WTC11 (cell line): ENCODE measurements at regions not wholly inside any gene's neighbourhood (a gene's known extent, or its start where the extent isn't known, plus 50 kb on each side); places are given as distances from the start of the nearest gene placed in this dataset.

Experiments
- ATAC-seq: fragments of 200-7000 bp; cut with Tn5 transposase; 2 replicates; pipeline ENCODE4 v1.10.0; 2021; ENCODE audit warnings: mild to moderate bottlenecking, moderate library complexity
- CTCF ChIA-PET: fragments of 300-600 bp; sonication (Branson Sonifier 250); formaldehyde crosslinking; loops from one replicate; lab custom pipeline; 2021; ENCODE audit warnings: antibody characterized with exemption; lab: Charles Lee
- POLR2A ChIA-PET: fragments of 350-600 bp; sonication (Branson Sonifier 250); formaldehyde crosslinking; loops from one replicate; lab custom pipeline; 2021; ENCODE audit warnings: antibody characterized with exemption; lab: Charles Lee
- DNase-seq: peaks from one replicate; pipeline ENCODE4 v3.0.0; 2021; ENCODE audit warnings: low spot score
- H3K27ac Mint-ChIP-seq: 2 replicates; pipeline ENCODE4 v1.8.0; 2021; ENCODE audit warnings: mixed read lengths
- H3K27me3 Mint-ChIP-seq: 2 replicates; pipeline ENCODE4 v1.8.0; 2021; ENCODE audit warnings: low read depth, mild to moderate bottlenecking, moderate library complexity, mixed read lengths
- H3K36me3 Mint-ChIP-seq: 2 replicates; pipeline ENCODE4 v1.8.0; 2021; ENCODE audit warnings: mixed read lengths
- H3K4me1 Mint-ChIP-seq: 2 replicates; pipeline ENCODE4 v1.8.0; 2022; ENCODE audit warnings: mixed read lengths
- H3K4me3 Mint-ChIP-seq: 2 replicates; pipeline ENCODE4 v1.8.0; 2021; ENCODE audit warnings: mild to moderate bottlenecking, moderate library complexity, mixed read lengths
- H3K9me3 Mint-ChIP-seq: 2 replicates; pipeline ENCODE4 v1.8.0; 2021; ENCODE audit warnings: mixed read lengths
- CDX4 ChIP-seq: fragments of 250-450 bp; sonication (Bioruptor Pico); IDR thresholded peaks from 2 replicates; pipeline ENCODE4 v1.9.0; 2021; ENCODE audit warnings: moderate library complexity, mild to moderate bottlenecking, inconsistent platforms, borderline replicate concordance
- CREB1 ChIP-seq: sonication (generic); formaldehyde crosslinking; IDR thresholded peaks from 2 replicates; pipeline ENCODE4 v1.8.0; 2023; ENCODE audit warnings: mild to moderate bottlenecking, missing genetic modification reagents
- GTF2I ChIP-seq: fragments of 250-450 bp; sonication (Bioruptor Pico); conservative IDR thresholded peaks from 2 replicates; pipeline ENCODE4 v1.4.0; 2021; ENCODE audit warnings: mild to moderate bottlenecking
- HMGA2 ChIP-seq: fragments of 250-450 bp; sonication (Bioruptor Pico); IDR thresholded peaks from 2 replicates; pipeline ENCODE4 v1.4.0; 2021; ENCODE audit warnings: mild to moderate bottlenecking, moderate library complexity
- JUN ChIP-seq: sonication (generic); formaldehyde crosslinking; IDR thresholded peaks from 2 replicates; pipeline ENCODE4 v1.8.0; 2023; ENCODE audit warnings: mild to moderate bottlenecking, missing genetic modification reagents
- NFYB ChIP-seq: sonication (generic); formaldehyde crosslinking; conservative IDR thresholded peaks from 2 replicates; pipeline ENCODE4 v1.8.0; 2022; ENCODE audit warnings: low read depth, missing genetic modification reagents
- OVOL2 ChIP-seq: fragments of 250-450 bp; sonication (Bioruptor Pico); IDR thresholded peaks from 2 replicates; pipeline ENCODE4 v1.9.0; 2021; ENCODE audit warnings: mild to moderate bottlenecking, borderline replicate concordance
- PRRX2 ChIP-seq: fragments of 250-450 bp; sonication (Bioruptor Pico); IDR thresholded peaks from 2 replicates; pipeline ENCODE4 v1.8.0; 2021; ENCODE audit warnings: mild to moderate bottlenecking
- TEAD1 ChIP-seq: sonication (generic); formaldehyde crosslinking; IDR thresholded peaks from 2 replicates; pipeline ENCODE4 v1.8.0; 2022; ENCODE audit warnings: mild to moderate bottlenecking, missing genetic modification reagents
- TP53 ChIP-seq: sonication (generic); formaldehyde crosslinking; IDR thresholded peaks from 2 replicates; pipeline ENCODE4 v1.8.1; 2023; ENCODE audit warnings: mild to moderate bottlenecking, missing genetic modification reagents
- USF1 ChIP-seq: sonication (generic); formaldehyde crosslinking; IDR thresholded peaks from 2 replicates; pipeline ENCODE4 v1.8.0; 2022; ENCODE audit warnings: mild to moderate bottlenecking, missing genetic modification reagents
- ZNF121 ChIP-seq: sonication (generic); formaldehyde crosslinking; IDR thresholded peaks from 2 replicates; pipeline ENCODE4 v1.8.0; 2023; ENCODE audit warnings: missing genetic modification reagents
- ZNF138 ChIP-seq: sonication (generic); formaldehyde crosslinking; conservative IDR thresholded peaks from 2 replicates; pipeline ENCODE4 v1.8.1; 2022; ENCODE audit warnings: mild to moderate bottlenecking, moderate library complexity, missing genetic modification reagents
- TF ChIP-seq, protein P1 (sequence below): sonication (generic); formaldehyde crosslinking; IDR thresholded peaks from 2 replicates; pipeline ENCODE4 v1.8.0; 2023; ENCODE audit warnings: missing genetic modification reagents, mild to moderate bottlenecking, borderline replicate concordance
- TF ChIP-seq, protein P2 (sequence below): sonication (generic); formaldehyde crosslinking; IDR thresholded peaks from 2 replicates; pipeline ENCODE4 v1.8.0; 2023; ENCODE audit warnings: mild to moderate bottlenecking, missing genetic modification reagents
- TF ChIP-seq, protein P3 (sequence below): sonication (generic); formaldehyde crosslinking; IDR thresholded peaks from 2 replicates; pipeline ENCODE4 v1.8.0; 2022; ENCODE audit warnings: mild to moderate bottlenecking, missing genetic modification reagents
- TF ChIP-seq, protein P4 (sequence below): sonication (generic); formaldehyde crosslinking; IDR thresholded peaks from 2 replicates; pipeline ENCODE4 v1.8.0; 2022; ENCODE audit warnings: mild to moderate bottlenecking, missing genetic modification reagents
- TF ChIP-seq, protein P5 (sequence below): sonication (generic); formaldehyde crosslinking; IDR thresholded peaks from 2 replicates; pipeline ENCODE4 v1.8.1; 2022; ENCODE audit warnings: low read depth, mild to moderate bottlenecking, moderate library complexity, missing genetic modification reagents, borderline replicate concordance
- TF ChIP-seq, protein P6 (sequence below): fragments of 200-600 bp; IDR thresholded peaks from 2 replicates; pipeline ENCODE4 v1.8.0; 2022; ENCODE audit warnings: antibody characterized with exemption
- TF ChIP-seq, protein P7 (sequence below): fragments of 250-450 bp; sonication (Bioruptor Pico); IDR thresholded peaks from 2 replicates; pipeline ENCODE4 v2.1.2; 2022; ENCODE audit warnings: mild to moderate bottlenecking, moderate library complexity
- TF ChIP-seq, protein P8 (sequence below): sonication (generic); formaldehyde crosslinking; IDR thresholded peaks from 2 replicates; pipeline ENCODE4 v1.8.1; 2023; ENCODE audit warnings: mild to moderate bottlenecking, missing genetic modification reagents, moderate library complexity

DNA sequence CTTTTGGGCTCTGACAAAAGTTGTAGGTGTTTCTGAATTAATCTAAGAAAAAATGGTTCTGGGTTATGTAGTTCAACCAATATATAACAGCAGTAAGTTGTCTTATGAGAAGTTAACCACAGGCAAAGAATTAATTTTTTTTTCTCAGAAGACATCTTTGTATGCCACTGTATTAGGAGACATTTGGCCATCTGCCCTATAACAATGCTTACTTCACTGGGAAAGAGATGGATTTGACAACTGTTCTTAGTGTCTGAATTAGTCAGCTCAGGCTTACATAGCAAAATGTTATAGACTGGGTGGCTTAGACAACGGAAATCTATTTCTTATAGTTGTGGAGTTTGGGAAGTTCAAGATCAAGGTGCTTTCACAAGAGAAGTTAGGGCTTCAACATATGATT is 508.1 kb downstream of the STIM2 start (continued):
- TF ChIP-seq, protein P1, sequence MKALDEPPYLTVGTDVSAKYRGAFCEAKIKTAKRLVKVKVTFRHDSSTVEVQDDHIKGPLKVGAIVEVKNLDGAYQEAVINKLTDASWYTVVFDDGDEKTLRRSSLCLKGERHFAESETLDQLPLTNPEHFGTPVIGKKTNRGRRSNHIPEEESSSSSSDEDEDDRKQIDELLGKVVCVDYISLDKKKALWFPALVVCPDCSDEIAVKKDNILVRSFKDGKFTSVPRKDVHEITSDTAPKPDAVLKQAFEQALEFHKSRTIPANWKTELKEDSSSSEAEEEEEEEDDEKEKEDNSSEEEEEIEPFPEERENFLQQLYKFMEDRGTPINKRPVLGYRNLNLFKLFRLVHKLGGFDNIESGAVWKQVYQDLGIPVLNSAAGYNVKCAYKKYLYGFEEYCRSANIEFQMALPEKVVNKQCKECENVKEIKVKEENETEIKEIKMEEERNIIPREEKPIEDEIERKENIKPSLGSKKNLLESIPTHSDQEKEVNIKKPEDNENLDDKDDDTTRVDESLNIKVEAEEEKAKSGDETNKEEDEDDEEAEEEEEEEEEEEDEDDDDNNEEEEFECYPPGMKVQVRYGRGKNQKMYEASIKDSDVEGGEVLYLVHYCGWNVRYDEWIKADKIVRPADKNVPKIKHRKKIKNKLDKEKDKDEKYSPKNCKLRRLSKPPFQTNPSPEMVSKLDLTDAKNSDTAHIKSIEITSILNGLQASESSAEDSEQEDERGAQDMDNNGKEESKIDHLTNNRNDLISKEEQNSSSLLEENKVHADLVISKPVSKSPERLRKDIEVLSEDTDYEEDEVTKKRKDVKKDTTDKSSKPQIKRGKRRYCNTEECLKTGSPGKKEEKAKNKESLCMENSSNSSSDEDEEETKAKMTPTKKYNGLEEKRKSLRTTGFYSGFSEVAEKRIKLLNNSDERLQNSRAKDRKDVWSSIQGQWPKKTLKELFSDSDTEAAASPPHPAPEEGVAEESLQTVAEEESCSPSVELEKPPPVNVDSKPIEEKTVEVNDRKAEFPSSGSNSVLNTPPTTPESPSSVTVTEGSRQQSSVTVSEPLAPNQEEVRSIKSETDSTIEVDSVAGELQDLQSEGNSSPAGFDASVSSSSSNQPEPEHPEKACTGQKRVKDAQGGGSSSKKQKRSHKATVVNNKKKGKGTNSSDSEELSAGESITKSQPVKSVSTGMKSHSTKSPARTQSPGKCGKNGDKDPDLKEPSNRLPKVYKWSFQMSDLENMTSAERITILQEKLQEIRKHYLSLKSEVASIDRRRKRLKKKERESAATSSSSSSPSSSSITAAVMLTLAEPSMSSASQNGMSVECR (CRISPR knock-in tag), result no peak
- TF ChIP-seq, protein P2, sequence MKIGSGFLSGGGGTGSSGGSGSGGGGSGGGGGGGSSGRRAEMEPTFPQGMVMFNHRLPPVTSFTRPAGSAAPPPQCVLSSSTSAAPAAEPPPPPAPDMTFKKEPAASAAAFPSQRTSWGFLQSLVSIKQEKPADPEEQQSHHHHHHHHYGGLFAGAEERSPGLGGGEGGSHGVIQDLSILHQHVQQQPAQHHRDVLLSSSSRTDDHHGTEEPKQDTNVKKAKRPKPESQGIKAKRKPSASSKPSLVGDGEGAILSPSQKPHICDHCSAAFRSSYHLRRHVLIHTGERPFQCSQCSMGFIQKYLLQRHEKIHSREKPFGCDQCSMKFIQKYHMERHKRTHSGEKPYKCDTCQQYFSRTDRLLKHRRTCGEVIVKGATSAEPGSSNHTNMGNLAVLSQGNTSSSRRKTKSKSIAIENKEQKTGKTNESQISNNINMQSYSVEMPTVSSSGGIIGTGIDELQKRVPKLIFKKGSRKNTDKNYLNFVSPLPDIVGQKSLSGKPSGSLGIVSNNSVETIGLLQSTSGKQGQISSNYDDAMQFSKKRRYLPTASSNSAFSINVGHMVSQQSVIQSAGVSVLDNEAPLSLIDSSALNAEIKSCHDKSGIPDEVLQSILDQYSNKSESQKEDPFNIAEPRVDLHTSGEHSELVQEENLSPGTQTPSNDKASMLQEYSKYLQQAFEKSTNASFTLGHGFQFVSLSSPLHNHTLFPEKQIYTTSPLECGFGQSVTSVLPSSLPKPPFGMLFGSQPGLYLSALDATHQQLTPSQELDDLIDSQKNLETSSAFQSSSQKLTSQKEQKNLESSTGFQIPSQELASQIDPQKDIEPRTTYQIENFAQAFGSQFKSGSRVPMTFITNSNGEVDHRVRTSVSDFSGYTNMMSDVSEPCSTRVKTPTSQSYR (CRISPR knock-in tag), result no peak
- TF ChIP-seq ZNF121 (CRISPR knock-in tag) (no peak), TEAD1 (CRISPR knock-in tag) (no peak), NFYB (CRISPR knock-in tag) (no peak), OVOL2 (CRISPR knock-in tag) (no peak), GTF2I (CRISPR knock-in tag) (no peak), HMGA2 (CRISPR knock-in tag) (no peak), USF1 (CRISPR knock-in tag) (no peak)
- TF ChIP-seq, protein P3, sequence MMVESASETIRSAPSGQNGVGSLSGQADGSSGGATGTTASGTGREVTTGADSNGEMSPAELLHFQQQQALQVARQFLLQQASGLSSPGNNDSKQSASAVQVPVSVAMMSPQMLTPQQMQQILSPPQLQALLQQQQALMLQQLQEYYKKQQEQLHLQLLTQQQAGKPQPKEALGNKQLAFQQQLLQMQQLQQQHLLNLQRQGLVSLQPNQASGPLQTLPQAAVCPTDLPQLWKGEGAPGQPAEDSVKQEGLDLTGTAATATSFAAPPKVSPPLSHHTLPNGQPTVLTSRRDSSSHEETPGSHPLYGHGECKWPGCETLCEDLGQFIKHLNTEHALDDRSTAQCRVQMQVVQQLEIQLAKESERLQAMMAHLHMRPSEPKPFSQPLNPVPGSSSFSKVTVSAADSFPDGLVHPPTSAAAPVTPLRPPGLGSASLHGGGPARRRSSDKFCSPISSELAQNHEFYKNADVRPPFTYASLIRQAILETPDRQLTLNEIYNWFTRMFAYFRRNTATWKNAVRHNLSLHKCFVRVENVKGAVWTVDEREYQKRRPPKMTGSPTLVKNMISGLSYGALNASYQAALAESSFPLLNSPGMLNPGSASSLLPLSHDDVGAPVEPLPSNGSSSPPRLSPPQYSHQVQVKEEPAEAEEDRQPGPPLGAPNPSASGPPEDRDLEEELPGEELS (CRISPR knock-in tag), result no peak
- TF ChIP-seq, protein P4, sequence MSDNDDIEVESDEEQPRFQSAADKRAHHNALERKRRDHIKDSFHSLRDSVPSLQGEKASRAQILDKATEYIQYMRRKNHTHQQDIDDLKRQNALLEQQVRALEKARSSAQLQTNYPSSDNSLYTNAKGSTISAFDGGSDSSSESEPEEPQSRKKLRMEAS, result no peak
- TF ChIP-seq, protein P5, sequence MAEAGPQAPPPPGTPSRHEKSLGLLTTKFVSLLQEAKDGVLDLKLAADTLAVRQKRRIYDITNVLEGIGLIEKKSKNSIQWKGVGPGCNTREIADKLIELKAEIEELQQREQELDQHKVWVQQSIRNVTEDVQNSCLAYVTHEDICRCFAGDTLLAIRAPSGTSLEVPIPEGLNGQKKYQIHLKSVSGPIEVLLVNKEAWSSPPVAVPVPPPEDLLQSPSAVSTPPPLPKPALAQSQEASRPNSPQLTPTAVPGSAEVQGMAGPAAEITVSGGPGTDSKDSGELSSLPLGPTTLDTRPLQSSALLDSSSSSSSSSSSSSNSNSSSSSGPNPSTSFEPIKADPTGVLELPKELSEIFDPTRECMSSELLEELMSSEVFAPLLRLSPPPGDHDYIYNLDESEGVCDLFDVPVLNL (CRISPR knock-in tag), result no peak
- TF ChIP-seq, protein P6, sequence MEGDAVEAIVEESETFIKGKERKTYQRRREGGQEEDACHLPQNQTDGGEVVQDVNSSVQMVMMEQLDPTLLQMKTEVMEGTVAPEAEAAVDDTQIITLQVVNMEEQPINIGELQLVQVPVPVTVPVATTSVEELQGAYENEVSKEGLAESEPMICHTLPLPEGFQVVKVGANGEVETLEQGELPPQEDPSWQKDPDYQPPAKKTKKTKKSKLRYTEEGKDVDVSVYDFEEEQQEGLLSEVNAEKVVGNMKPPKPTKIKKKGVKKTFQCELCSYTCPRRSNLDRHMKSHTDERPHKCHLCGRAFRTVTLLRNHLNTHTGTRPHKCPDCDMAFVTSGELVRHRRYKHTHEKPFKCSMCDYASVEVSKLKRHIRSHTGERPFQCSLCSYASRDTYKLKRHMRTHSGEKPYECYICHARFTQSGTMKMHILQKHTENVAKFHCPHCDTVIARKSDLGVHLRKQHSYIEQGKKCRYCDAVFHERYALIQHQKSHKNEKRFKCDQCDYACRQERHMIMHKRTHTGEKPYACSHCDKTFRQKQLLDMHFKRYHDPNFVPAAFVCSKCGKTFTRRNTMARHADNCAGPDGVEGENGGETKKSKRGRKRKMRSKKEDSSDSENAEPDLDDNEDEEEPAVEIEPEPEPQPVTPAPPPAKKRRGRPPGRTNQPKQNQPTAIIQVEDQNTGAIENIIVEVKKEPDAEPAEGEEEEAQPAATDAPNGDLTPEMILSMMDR, result no peak

- peaks cover 5% of the 10 kb centered on the region; the same call in 1 of the 2 replicates for H3K36me3 Mint-ChIP-seq
- ATAC-seq (no peak), DNase-seq (no peak)
- H3K4me3 Mint-ChIP-seq, result no peak overlapping the region
- H3K4me1 Mint-ChIP-seq, result peaks cover 12% of the 10 kb centered on the region
- H3K27me3 Mint-ChIP-seq, result no peaks in the 10 kb centered on the region
- H3K27ac Mint-ChIP-seq, result no peak overlapping the region
- ChIA-PET CTCF (no interaction called here), POLR2A (no interaction called here)
- H3K9me3 Mint-ChIP-seq, result peaks cover 20% of the 10 kb centered on the region
- TF ChIP-seq JUN (CRISPR knock-in tag) (no peak), PRRX2 (CRISPR knock-in tag) (no peak), TP53 (CRISPR knock-in tag) (no peak), ZNF138 (no peak), CDX4 (CRISPR knock-in tag) (no peak), CREB1 (no peak)
- TF ChIP-seq, protein P7, sequence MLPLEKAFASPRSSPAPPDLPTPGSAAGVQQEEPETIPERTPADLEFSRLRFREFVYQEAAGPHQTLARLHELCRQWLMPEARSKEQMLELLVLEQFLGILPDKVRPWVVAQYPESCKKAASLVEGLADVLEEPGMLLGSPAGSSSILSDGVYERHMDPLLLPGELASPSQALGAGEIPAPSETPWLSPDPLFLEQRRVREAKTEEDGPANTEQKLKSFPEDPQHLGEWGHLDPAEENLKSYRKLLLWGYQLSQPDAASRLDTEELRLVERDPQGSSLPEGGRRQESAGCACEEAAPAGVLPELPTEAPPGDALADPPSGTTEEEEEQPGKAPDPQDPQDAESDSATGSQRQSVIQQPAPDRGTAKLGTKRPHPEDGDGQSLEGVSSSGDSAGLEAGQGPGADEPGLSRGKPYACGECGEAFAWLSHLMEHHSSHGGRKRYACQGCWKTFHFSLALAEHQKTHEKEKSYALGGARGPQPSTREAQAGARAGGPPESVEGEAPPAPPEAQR (CRISPR knock-in tag), result no peak
- TF ChIP-seq, protein P8, sequence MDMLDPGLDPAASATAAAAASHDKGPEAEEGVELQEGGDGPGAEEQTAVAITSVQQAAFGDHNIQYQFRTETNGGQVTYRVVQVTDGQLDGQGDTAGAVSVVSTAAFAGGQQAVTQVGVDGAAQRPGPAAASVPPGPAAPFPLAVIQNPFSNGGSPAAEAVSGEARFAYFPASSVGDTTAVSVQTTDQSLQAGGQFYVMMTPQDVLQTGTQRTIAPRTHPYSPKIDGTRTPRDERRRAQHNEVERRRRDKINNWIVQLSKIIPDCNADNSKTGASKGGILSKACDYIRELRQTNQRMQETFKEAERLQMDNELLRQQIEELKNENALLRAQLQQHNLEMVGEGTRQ (CRISPR knock-in tag), result no peak
These were observed 521.2 kb downstream of the STIM2 start for GRCh38 chr4:27381815-27382214.
